ACC112 (cell line): ENCODE measurements at regions not wholly inside any gene's neighbourhood (a gene's known extent, or its start where the extent isn't known, plus 50 kb on each side); places are given as distances from the start of the nearest gene placed in this dataset.

ENCODE experiments used
- H2AFZ ChIP-seq: fragments of 200-600 bp; sonication (generic); one replicate; pipeline ENCODE4 v1.6.0; 2017; ENCODE audit warnings: antibody characterized with exemption, low read length; ENCODE audit not compliant: unreplicated experiment
- H3K27ac ChIP-seq: fragments of 200-600 bp; sonication (generic); 2 replicates; pipeline ENCODE4 v1.5.1; 2014; ENCODE audit warnings: low read depth, mild to moderate bottlenecking, antibody characterized with exemption, low read length, moderate library complexity
- H3K27me3 ChIP-seq: fragments of 200-600 bp; sonication (generic); 2 replicates; pipeline ENCODE4 v1.6.1; 2014; ENCODE audit warnings: mild to moderate bottlenecking, antibody characterized with exemption, low read length, moderate library complexity, mixed read lengths; ENCODE audit not compliant: insufficient read depth
- H3K36me3 ChIP-seq: fragments of 200-600 bp; sonication (generic); 2 replicates; pipeline ENCODE4 v1.6.1; 2016; ENCODE audit warnings: mild to moderate bottlenecking, antibody characterized with exemption, low read length, moderate library complexity, mixed read lengths; ENCODE audit not compliant: insufficient read depth
- H3K4me1 ChIP-seq: fragments of 200-600 bp; sonication (generic); one replicate; pipeline ENCODE4 v1.6.1; 2016; ENCODE audit warnings: low read length, mixed read lengths; ENCODE audit not compliant: insufficient read depth, unreplicated experiment, control insufficient read depth
- H3K4me3 ChIP-seq: fragments of 200-600 bp; sonication (generic); 2 replicates; pipeline ENCODE4 v1.5.1; 2014; ENCODE audit warnings: mild to moderate bottlenecking, low read depth, low read length
- H3K79me2 ChIP-seq: fragments of 200-600 bp; sonication (generic); one replicate; pipeline ENCODE4 v1.6.0; 2016; ENCODE audit warnings: low read length; ENCODE audit not compliant: control insufficient read depth, unreplicated experiment, insufficient read depth

DNA sequence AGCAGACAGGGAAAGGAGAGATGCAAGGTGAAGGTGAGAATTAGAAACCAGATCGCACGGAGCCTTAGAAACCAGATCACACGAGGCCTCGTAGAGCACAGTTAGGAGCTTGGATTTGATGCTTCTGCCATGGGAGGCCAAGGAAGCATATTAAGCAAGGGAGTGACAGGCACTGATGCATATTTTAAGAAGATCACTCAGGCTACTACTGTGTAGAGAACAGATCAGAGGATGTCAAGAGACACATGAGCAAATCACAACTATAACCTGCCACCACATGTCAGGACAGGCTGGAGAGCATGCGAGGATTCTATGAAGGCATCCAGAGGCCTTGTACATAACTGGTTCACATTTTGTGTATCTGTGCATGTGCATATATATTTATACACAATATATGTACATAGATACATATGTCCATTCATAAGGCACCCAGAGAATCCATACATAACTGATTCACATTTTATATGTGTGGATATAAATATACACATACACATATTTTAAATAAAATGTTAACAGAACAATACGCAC, 99.6 kb upstream of the FHIT start:
- Histone ChIP-seq H3K27ac (no peak overlapping the region), H3K4me3 (no peak overlapping the region)

DNA sequence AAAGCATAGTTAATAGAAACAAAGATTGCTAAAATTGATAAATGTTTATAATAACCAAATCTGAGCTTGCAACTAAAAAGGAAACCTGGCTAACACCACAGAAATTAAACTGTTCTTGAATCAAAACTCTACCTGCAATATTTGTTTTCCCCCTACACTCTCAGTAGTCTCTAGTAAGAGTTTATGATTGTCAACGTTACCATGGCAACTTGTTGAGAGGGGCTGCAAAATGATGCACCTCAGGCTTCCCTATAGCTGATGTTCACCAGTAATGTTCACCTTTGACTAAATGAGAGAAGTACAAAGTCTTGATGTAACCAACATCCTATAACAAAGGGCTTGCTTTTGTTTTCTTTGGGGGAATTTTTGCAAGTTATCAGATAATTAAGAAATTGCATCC, 101.1 kb upstream of the FHIT start:
- H3K36me3 ChIP-seq, result no peaks in the 10 kb centered on the region
- H3K4me3 ChIP-seq, result no peak overlapping the region
- H3K27ac ChIP-seq, result no peak overlapping the region
- peaks cover 15% of the 10 kb centered on the region; the same call in 1 of the 2 replicates for H3K27me3 ChIP-seq
- no peaks in the 10 kb centered on the region for H3K79me2 ChIP-seq
- no peak overlapping the region for H2AFZ ChIP-seq
- H3K4me1 ChIP-seq, result no peaks in the 10 kb centered on the region

More for the DNA sequence above, 99.6 kb upstream of the FHIT start:
- Histone ChIP-seq H3K36me3 (no peaks in the 10 kb centered on the region), H3K79me2 (no peaks in the 10 kb centered on the region), H2AFZ (no peak overlapping the region), H3K4me1 (no peaks in the 10 kb centered on the region), H3K27me3 (peaks cover 13% of the 10 kb centered on the region; the same call in 1 of the 2 replicates)

DNA sequence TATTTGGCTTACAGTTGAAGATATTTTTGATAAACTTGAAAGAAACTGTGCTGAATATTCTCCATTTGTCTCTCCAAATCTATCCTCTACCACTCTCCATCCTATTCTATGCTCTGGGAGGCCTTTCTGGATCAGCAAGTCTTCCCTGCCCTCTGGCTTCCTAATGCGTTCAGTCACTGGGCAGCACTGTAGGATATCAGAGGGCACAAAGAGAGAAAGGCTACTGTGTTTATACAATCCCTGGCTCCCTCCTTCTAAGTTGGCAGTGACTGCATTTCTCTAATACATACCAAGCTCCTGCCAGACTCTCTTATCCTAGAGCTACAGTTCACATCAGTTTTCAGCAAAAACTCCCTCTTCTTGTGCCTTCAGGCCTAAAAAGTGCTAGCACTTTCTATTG, 102.1 kb upstream of the FHIT start:
- no peaks in the 10 kb centered on the region for H3K79me2 ChIP-seq
- no peak overlapping the region for H3K4me3 ChIP-seq
- no peaks in the 10 kb centered on the region for H3K36me3 ChIP-seq
- H2AFZ ChIP-seq, result no peak overlapping the region
- H3K27ac ChIP-seq, result no peak overlapping the region
- H3K4me1 ChIP-seq, result no peaks in the 10 kb centered on the region
- H3K27me3 ChIP-seq, result peaks cover 17% of the 10 kb centered on the region; the same call in 1 of the 2 replicates

DNA sequence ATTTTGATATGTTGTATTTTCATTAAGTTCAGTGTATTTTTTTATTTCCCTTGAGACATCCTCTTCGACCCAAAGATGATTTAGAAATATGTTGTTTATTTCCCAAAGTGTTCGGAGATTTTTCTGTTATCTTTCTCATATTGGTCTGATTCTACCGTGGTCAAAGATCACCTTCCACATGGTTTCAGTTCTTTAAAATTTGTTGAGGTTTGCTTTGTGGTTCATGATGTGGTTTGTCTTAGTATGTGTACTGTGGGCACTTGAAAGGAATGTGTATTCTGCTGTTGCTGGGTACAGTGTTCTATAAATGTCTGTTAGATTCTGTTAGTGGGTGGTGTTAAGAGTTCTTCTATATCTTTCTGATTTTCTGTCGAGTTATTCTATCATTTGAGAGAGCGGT, 103.4 kb upstream of the FHIT start:
- H3K79me2 ChIP-seq, result no peaks in the 10 kb centered on the region
- no peak overlapping the region for H2AFZ ChIP-seq
- H3K36me3 ChIP-seq, result no peaks in the 10 kb centered on the region
- no peak overlapping the region for H3K27ac ChIP-seq
- no peaks in the 10 kb centered on the region for H3K4me1 ChIP-seq
- peaks cover 17% of the 10 kb centered on the region; the same call in 1 of the 2 replicates for H3K27me3 ChIP-seq
- no peak overlapping the region for H3K4me3 ChIP-seq

DNA sequence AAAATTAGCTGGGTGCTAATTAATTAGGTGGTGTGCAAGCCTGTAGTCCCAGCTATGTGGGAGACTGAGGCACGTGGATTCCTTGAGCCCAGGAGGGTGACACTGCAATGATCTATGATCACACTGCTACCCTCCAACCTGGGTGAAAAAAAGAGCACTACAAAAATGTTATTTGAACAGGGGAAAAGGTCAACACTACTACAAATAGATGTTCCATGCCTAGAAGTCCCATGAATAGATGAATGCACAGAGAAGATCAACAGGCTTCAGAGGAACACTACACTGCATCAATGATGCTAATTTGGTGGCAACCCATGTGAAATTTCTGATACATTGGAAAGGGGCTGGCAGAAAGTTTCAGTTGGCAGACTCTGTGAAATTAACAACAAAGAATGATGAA, 105.4 kb upstream of the FHIT start:
- Histone ChIP-seq H3K4me3 (no peak overlapping the region), H3K27ac (no peak overlapping the region), H2AFZ (no peak overlapping the region), H3K79me2 (no peaks in the 10 kb centered on the region), H3K27me3 (peaks cover 17% of the 10 kb centered on the region; the same call in 1 of the 2 replicates), H3K4me1 (no peaks in the 10 kb centered on the region), H3K36me3 (no peaks in the 10 kb centered on the region)

GRCh38 chr3:61357902-61358301, 106.7 kb upstream of the FHIT start:
- H2AFZ ChIP-seq, result no peak overlapping the region
- H3K79me2 ChIP-seq, result no peaks in the 10 kb centered on the region
- no peak overlapping the region for H3K27ac ChIP-seq
- no peaks in the 10 kb centered on the region for H3K4me1 ChIP-seq
- peaks cover 17% of the 10 kb centered on the region; the same call in 1 of the 2 replicates for H3K27me3 ChIP-seq
- H3K4me3 ChIP-seq, result no peak overlapping the region
- no peaks in the 10 kb centered on the region for H3K36me3 ChIP-seq

GRCh38 chr3:61358364-61358763, 107.1 kb upstream of the FHIT start:
- Histone ChIP-seq H3K27ac (no peak overlapping the region), H2AFZ (no peak overlapping the region), H3K4me1 (no peaks in the 10 kb centered on the region), H3K36me3 (no peaks in the 10 kb centered on the region), H3K4me3 (no peak overlapping the region), H3K79me2 (no peaks in the 10 kb centered on the region), H3K27me3 (peaks cover 17% of the 10 kb centered on the region; the same call in 1 of the 2 replicates)

GRCh38 chr3:61360297-61360965, 109.2 kb upstream of the FHIT start:
- H3K4me3 ChIP-seq, result no peak overlapping the region
- no peaks in the 10 kb centered on the region for H3K79me2 ChIP-seq
- no peaks in the 10 kb centered on the region for H3K4me1 ChIP-seq
- no peak overlapping the region for H3K27ac ChIP-seq
- no peak overlapping the region for H2AFZ ChIP-seq
- peaks cover 12% of the 10 kb centered on the region; the same call in 1 of the 2 replicates for H3K27me3 ChIP-seq
- H3K36me3 ChIP-seq, result no peaks in the 10 kb centered on the region

GRCh38 chr3:61369678-61370077, 118.4 kb upstream of the FHIT start:
- Histone ChIP-seq H2AFZ (no peak overlapping the region), H3K27ac (no peak overlapping the region), H3K79me2 (no peaks in the 10 kb centered on the region), H3K4me3 (no peak overlapping the region), H3K36me3 (no peaks in the 10 kb centered on the region), H3K27me3 (peaks cover 16% of the 10 kb centered on the region), H3K4me1 (no peaks in the 10 kb centered on the region)

- Histone ChIP-seq H2AFZ (no peak overlapping the region), H3K4me1 (no peaks in the 10 kb centered on the region), H3K27ac (no peak overlapping the region), H3K79me2 (no peaks in the 10 kb centered on the region), H3K27me3 (peaks cover 16% of the 10 kb centered on the region), H3K36me3 (no peaks in the 10 kb centered on the region), H3K4me3 (no peak overlapping the region)
Measured at GRCh38 chr3:61371123-61371522, 119.9 kb upstream of the FHIT start.

DNA sequence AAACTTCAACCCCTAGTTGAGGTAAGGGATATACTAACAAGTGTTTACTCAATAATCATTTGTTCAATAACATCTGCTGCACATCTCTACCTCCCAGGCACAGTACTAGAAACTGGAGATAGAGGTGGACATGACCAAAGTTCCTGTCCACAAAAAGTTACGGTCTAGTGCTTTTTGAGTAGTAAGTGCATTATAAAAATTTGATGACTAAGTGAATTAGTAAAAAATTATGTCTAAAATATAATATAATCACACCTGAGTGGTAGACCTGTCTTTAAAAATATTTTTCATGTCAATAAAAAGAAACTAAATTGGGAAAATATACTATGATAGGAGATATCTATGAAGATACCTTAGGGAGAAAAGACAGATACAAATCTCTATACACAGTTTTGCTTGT, 121.5 kb upstream of the FHIT start:
- no peaks in the 10 kb centered on the region for H3K4me1 ChIP-seq
- no peak overlapping the region for H2AFZ ChIP-seq
- no peak overlapping the region for H3K4me3 ChIP-seq
- peaks cover 16% of the 10 kb centered on the region for H3K27me3 ChIP-seq
- H3K79me2 ChIP-seq, result no peaks in the 10 kb centered on the region
- no peak overlapping the region for H3K27ac ChIP-seq
- no peaks in the 10 kb centered on the region for H3K36me3 ChIP-seq
